ENCODE measurements at regions not wholly inside any gene's neighbourhood (a gene's known extent, or its start where the extent isn't known, plus 50 kb on each side); places are given as distances from the start of the nearest gene placed in this dataset.

DNA sequence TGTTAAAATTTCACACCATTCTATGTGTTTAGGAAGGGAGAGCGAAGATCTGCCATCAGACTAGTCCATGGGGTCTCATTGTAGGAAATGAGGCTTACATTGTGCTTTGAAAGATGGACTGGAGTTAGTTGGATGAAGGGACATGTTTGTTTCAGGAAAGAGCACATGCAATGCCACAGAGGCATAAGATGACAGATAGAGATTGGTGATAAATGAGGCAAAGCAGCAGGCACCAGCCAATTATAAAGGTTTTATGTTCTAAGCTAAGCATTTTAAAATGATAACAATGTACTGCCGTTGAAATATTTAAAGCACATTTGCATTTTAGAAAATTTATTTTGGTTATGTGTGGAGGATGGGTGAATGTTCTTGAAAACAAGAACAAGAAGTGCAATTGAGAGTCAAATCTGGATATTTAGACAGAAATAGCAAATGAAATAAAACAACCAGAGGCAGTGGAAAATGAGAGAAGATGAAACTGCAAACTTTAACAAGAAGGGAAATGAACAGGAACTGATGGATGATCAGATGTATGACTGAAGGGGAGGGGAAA is 957.2 kb downstream of the FSTL5 start:
- H3K4me3 Mint-ChIP-seq = no peak overlapping the region
- peaks cover 7% of the 10 kb centered on the region for H3K9me3 Mint-ChIP-seq (ENCODE audit: insufficient read depth)
- no peak for ATAC-seq
- no peaks in the 10 kb centered on the region for H3K36me3 Mint-ChIP-seq (ENCODE audit: low read depth)
- POLR2A ChIA-PET = no interaction called here
- no peaks in the 10 kb centered on the region for H3K4me1 Mint-ChIP-seq (ENCODE audit: low read depth)
- H3K27me3 Mint-ChIP-seq (ENCODE audit: low read depth) = no peaks in the 10 kb centered on the region
- no peak for DNase-seq
- CTCF ChIA-PET = no interaction called here
- H3K27ac Mint-ChIP-seq = no peak overlapping the region

DNA sequence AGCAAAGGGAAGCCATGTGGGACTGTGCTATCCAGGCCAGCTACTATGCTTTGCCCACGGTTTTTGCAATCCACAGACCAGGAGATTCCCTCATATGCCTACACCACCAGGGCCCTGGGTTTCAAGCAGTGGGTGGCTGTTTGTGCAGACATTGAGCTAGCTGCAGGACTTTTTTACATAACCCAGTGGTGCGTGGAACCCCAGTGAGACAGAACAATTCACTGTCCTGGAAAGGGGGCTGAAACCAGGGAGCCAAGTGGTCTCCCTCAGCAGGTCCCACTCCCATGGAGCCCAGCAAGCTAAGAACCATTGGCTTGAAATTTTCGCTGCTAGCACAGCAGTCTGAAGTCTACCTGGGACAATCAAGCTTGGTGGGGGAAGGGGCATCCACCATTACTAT is 959.9 kb downstream of the FSTL5 start:
- Mint-ChIP-seq H3K4me1 (ENCODE audit: low read depth) (no peaks in the 10 kb centered on the region), H3K27ac (no peak overlapping the region), H3K36me3 (ENCODE audit: low read depth) (no peaks in the 10 kb centered on the region), H3K4me3 (no peak overlapping the region), H3K27me3 (ENCODE audit: low read depth) (no peaks in the 10 kb centered on the region), H3K9me3 (ENCODE audit: insufficient read depth) (no peaks in the 10 kb centered on the region)
- ChIA-PET POLR2A (no interaction called here), CTCF (no interaction called here)
- DNase-seq (no peak), ATAC-seq (no peak)

DNA sequence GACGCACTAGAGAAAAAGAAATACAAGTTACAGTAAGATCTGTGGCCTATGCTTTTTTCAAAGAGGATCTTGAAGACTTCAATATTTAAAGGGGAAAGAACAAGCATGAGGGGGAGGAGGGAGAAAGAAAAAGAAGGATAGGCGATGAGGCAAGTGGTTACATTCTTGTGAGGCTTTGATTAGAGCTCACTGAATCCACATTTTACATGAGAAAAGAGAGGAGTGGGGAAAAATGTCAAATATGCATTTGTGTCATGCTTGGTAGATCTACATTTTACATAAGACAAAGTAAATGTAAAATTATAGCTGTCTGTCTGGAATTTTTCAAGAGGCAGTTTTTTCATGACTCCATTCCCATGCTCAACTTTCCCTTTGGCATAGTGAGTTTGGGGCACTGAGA is 965.9 kb downstream of the FSTL5 start:
- Mint-ChIP-seq H3K36me3 (ENCODE audit: low read depth) (no peaks in the 10 kb centered on the region), H3K9me3 (ENCODE audit: insufficient read depth) (peaks cover 8% of the 10 kb centered on the region), H3K4me3 (no peak overlapping the region), H3K27me3 (ENCODE audit: low read depth) (no peaks in the 10 kb centered on the region), H3K4me1 (ENCODE audit: low read depth) (no peaks in the 10 kb centered on the region), H3K27ac (no peak overlapping the region)
- POLR2A ChIA-PET = no interaction called here
- CTCF ChIA-PET = no interaction called here
- no peak for ATAC-seq
- DNase-seq = no peak

DNA sequence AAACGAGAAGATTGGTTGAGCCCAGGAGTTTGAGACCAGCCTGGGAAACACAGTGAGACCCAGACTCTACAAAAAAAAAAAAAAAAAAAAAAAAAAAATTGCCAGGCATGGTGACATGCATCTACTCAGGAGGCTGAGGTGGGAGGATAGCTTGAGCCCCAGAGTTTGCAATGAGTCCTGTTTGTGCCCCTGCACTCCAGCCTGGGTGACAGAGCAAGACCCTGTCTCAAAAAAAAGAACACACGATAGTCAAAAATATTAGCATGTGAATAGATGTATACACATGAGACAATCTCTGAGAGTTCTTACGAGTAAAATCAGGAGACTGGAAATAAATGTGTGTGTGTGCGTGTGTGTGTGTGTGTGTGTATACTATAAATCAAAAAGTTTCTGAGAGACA is 966.3 kb downstream of the FSTL5 start:
- no peaks in the 10 kb centered on the region for H3K27me3 Mint-ChIP-seq (ENCODE audit: low read depth)
- DNase-seq = no peak
- H3K4me3 Mint-ChIP-seq = no peak overlapping the region
- CTCF ChIA-PET = no interaction called here
- H3K4me1 Mint-ChIP-seq (ENCODE audit: low read depth) = no peaks in the 10 kb centered on the region
- no peak overlapping the region for H3K27ac Mint-ChIP-seq
- POLR2A ChIA-PET = no interaction called here
- peaks cover 8% of the 10 kb centered on the region for H3K9me3 Mint-ChIP-seq (ENCODE audit: insufficient read depth)
- no peak for ATAC-seq
- H3K36me3 Mint-ChIP-seq (ENCODE audit: low read depth) = no peaks in the 10 kb centered on the region

DNA sequence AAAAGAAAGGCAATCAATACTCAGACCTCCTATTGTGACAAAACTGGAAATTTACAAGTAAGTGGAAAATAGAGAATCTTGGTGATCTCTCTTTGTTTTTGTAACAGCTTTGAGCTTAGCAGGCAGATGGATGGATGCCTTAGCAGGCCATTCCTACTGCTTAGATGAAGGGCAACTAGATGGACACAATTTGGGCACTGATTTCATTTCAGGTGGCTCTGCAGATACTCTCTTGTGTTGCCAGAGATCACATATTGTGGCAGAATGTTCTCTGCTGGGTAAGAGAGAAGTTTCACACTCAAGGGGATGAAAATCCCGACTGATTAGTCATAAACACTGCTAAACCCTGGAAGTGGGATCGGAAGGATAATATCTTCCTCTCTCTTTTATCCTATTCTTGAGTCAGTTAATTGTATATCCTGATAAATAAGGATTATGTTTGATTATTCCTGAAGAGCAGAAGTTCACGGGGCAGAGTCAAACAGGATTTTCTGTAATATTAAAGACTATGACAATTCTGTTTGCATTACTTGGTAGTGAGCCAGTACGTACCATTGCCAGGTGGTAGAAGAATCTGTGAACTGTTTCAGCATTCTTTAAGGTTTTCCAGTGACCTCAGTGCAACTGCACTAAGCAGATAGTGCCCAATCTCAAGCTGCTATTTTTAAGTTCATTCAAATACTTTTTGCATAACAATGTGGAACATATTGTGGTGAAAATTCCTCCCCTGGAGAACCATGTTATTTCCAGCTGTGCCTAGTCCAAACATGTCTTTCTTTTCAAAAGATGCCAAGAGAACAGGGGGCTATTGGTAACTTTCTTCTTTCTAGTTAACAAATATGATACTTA is 974.3 kb downstream of the FSTL5 start:
- no peaks in the 10 kb centered on the region for H3K36me3 Mint-ChIP-seq (ENCODE audit: low read depth)
- CTCF ChIA-PET = no interaction called here
- POLR2A ChIA-PET = no interaction called here
- no peak overlapping the region for H3K4me3 Mint-ChIP-seq
- H3K9me3 Mint-ChIP-seq (ENCODE audit: insufficient read depth) = peaks cover 6% of the 10 kb centered on the region
- DNase-seq (no peak), ATAC-seq (no peak)
- H3K27ac Mint-ChIP-seq = no peak overlapping the region
- H3K4me1 Mint-ChIP-seq (ENCODE audit: low read depth) = no peaks in the 10 kb centered on the region
- H3K27me3 Mint-ChIP-seq (ENCODE audit: low read depth) = no peaks in the 10 kb centered on the region

DNA sequence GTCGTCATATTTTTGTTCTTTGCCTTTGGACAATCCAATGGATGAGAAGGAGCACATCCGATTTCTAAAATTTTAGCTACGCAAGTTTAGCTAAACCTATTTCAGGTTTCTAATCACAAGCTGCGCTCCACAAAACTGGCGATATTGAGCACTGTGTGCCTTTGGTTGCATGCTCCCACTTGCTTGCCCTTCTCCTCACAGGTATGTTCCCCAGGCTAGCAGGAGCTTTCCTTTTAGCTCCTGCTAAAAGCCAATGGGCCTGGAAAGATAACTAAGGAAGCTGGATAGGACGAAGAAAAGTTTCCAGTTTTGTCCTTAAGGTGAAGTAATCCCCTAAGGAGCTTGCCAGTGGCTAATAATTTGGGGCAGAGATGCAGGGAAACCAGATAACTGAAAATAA is 975.2 kb downstream of the FSTL5 start:
- Mint-ChIP-seq H3K27me3 (ENCODE audit: low read depth) (no peaks in the 10 kb centered on the region), H3K4me3 (no peak overlapping the region), H3K4me1 (ENCODE audit: low read depth) (no peaks in the 10 kb centered on the region), H3K36me3 (ENCODE audit: low read depth) (no peaks in the 10 kb centered on the region), H3K27ac (no peak overlapping the region), H3K9me3 (ENCODE audit: insufficient read depth) (peaks cover 6% of the 10 kb centered on the region)
- ChIA-PET POLR2A (no interaction called here), CTCF (no interaction called here)
- no peak for DNase-seq
- no peak for ATAC-seq

DNA sequence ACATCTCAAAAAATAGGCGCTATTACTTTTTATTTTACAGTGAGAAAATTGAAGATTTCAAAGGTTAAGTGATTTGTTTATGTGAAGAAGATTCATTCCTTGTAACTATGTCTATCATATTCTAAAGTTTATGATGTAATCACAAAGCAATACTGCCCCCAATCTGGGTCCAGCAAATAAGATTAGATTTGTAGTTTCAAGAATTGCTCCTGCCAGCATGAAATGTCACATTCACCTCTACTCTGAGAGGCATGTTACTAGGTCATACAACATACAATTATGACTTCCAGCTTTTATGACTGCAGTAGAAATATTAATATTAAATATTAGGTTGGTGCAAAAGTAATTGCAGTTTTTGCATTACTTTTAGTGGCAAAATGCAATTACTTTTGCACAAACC is 976.2 kb downstream of the FSTL5 start:
- ATAC-seq (no peak), DNase-seq (no peak)
- no peak overlapping the region for H3K27ac Mint-ChIP-seq
- ChIA-PET POLR2A (no interaction called here), CTCF (no interaction called here)
- no peaks in the 10 kb centered on the region for H3K36me3 Mint-ChIP-seq (ENCODE audit: low read depth)
- H3K9me3 Mint-ChIP-seq (ENCODE audit: insufficient read depth) = peaks cover 3% of the 10 kb centered on the region
- no peaks in the 10 kb centered on the region for H3K4me1 Mint-ChIP-seq (ENCODE audit: low read depth)
- no peaks in the 10 kb centered on the region for H3K27me3 Mint-ChIP-seq (ENCODE audit: low read depth)
- H3K4me3 Mint-ChIP-seq = no peak overlapping the region

DNA sequence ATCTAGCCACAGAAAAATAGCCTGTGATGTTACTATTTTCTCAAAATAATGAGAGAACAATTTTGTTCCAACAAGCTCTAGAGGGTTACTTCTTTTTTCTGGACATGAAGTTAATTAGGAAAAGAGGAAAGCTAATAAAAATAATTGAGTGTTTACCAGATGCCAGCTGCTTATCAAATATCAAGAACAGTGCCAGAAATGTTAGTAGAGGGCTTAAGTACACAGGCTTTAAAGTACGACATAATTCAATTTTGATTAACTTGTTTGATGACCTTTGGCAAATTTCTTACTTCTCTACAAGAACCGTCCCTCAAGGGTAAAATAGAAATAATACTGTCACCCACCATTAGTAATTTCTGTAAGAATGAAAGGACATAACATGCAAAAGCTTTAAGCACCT is 977.0 kb downstream of the FSTL5 start:
- ChIA-PET CTCF (no interaction called here), POLR2A (no interaction called here)
- Mint-ChIP-seq H3K4me1 (ENCODE audit: low read depth) (no peaks in the 10 kb centered on the region), H3K36me3 (ENCODE audit: low read depth) (no peaks in the 10 kb centered on the region), H3K27me3 (ENCODE audit: low read depth) (no peaks in the 10 kb centered on the region), H3K4me3 (no peak overlapping the region), H3K9me3 (ENCODE audit: insufficient read depth) (peaks cover 3% of the 10 kb centered on the region), H3K27ac (no peak overlapping the region)
- DNase-seq = no peak
- no peak for ATAC-seq

DNA sequence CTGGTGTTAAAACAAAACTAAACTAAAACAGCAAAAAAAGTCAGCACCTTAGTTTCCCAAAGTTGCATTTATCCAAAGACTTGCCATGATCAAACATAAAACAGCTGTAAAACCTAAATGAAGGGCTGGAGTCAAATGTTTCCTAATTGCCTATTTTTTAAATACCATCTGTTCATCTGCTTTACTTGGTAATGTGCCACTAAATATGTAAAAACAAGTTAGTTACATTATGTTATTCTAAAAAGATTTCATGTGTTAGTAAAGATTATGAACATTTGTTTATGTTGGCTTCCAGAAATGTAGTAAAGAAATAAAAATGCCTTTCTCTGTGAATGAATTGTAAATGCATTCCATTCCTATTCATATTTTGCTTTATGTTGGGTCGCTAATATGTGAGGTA is 977.8 kb downstream of the FSTL5 start:
- H3K27ac Mint-ChIP-seq = no peak overlapping the region
- peaks cover 3% of the 10 kb centered on the region for H3K9me3 Mint-ChIP-seq (ENCODE audit: insufficient read depth)
- POLR2A ChIA-PET = no interaction called here
- no peak overlapping the region for H3K4me3 Mint-ChIP-seq
- ATAC-seq = no peak
- H3K27me3 Mint-ChIP-seq (ENCODE audit: low read depth) = no peaks in the 10 kb centered on the region
- no peak for DNase-seq
- CTCF ChIA-PET = no interaction called here
- H3K4me1 Mint-ChIP-seq (ENCODE audit: low read depth) = no peaks in the 10 kb centered on the region
- H3K36me3 Mint-ChIP-seq (ENCODE audit: low read depth) = no peaks in the 10 kb centered on the region

DNA sequence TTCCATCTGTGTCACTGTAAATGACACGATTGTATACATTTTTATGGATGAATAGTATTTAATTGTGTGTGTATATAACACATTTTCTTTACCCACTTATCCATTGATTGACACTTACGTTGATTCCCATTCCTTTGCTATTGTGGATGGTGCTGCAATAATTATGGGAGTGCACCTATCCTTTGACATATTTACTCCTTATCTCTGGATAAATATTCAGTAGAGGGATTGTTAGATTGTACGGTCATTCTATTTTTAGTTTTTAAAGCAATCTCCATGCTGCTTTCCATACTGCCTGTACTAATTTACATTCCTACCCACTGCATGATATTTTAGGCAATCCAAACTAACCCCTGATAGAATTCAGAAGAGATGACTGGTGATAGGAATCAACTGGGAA is 980.1 kb downstream of the FSTL5 start:
- Mint-ChIP-seq H3K27ac (no peak overlapping the region), H3K4me3 (no peak overlapping the region), H3K36me3 (ENCODE audit: low read depth) (no peaks in the 10 kb centered on the region), H3K4me1 (ENCODE audit: low read depth) (no peaks in the 10 kb centered on the region), H3K9me3 (ENCODE audit: insufficient read depth) (peaks cover 3% of the 10 kb centered on the region), H3K27me3 (ENCODE audit: low read depth) (no peaks in the 10 kb centered on the region)
- POLR2A ChIA-PET = no interaction called here
- CTCF ChIA-PET = no interaction called here
- no peak for ATAC-seq
- no peak for DNase-seq

DNA sequence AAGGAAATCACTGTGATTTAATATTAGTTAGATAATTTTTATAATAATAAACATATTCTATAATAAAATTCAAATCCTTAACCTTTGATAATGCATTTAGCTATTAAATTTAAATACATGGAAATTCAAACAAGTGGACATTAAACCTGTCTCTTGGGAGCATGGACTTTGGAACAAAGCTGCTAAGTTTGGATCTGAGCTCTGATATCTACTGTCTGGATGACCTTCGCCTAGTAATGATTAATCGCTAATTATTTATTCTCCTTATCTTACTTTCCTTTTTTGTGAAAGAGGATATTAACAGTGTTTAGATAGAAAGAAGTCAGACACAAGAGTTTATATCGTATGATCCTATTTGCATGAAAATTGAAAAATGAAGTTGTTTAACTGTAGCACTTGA is 980.9 kb downstream of the FSTL5 start:
- no peak overlapping the region for H3K27ac Mint-ChIP-seq
- peaks cover 3% of the 10 kb centered on the region for H3K9me3 Mint-ChIP-seq (ENCODE audit: insufficient read depth)
- ChIA-PET CTCF (no interaction called here), POLR2A (no interaction called here)
- ATAC-seq = no peak
- H3K4me3 Mint-ChIP-seq = no peak overlapping the region
- H3K4me1 Mint-ChIP-seq (ENCODE audit: low read depth) = no peaks in the 10 kb centered on the region
- DNase-seq = no peak
- no peaks in the 10 kb centered on the region for H3K27me3 Mint-ChIP-seq (ENCODE audit: low read depth)
- no peaks in the 10 kb centered on the region for H3K36me3 Mint-ChIP-seq (ENCODE audit: low read depth)

DNA sequence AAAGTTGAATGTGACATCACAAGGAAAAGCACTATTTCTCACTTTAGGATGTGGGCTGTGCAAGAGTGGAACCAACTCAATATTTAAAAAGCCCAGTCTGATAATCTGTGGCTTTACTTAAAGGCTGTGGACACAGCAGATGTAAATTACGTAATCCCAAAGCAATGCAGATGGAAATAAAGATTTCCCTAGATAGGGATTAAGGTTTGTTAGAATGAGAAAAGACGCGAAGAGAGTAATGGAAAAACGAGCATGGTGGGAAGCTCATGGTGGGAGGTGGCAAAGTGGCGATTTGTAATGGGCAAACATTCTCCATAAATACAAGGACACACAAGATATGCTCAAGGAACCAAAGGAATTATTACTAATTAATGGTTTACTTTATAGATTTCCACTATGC is 985.5 kb downstream of the FSTL5 start:
- Mint-ChIP-seq H3K4me3 (no peak overlapping the region), H3K27ac (no peak overlapping the region), H3K27me3 (ENCODE audit: low read depth) (no peaks in the 10 kb centered on the region), H3K9me3 (ENCODE audit: insufficient read depth) (no peaks in the 10 kb centered on the region), H3K36me3 (ENCODE audit: low read depth) (no peaks in the 10 kb centered on the region), H3K4me1 (ENCODE audit: low read depth) (no peaks in the 10 kb centered on the region)
- ATAC-seq = no peak
- ChIA-PET CTCF (no interaction called here), POLR2A (no interaction called here)
- no peak for DNase-seq

DNA sequence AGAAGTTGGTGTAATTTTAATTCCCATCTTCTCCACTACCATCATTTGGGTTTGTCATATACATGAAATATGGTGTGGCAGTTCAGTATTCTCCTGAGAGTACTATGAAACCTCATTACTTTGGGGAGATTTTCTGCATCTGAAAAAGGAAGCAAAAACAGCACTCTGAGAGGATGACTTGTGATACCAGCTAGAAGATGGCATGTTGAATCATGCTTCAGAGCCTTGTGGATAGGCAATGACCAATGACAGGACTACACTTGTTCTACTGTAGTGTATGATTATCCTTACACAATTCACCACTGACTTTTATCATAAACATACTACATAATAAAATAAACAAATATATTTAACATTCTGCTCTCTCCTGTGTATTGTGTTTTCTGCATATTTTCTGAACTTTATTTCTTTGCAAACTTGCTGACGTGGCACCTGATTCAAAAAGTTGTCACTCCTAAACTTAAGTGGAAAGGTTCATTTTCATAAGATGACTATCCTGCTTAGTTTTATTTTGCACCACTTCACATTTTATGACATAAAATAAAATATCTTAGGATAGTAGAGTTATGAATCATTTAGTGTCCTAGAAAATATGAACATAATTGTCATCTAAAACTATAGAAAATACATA is 991.3 kb downstream of the FSTL5 start:
- Mint-ChIP-seq H3K4me3 (no peak overlapping the region), H3K27ac (no peak overlapping the region), H3K9me3 (ENCODE audit: insufficient read depth) (peaks cover 11% of the 10 kb centered on the region), H3K36me3 (ENCODE audit: low read depth) (no peaks in the 10 kb centered on the region), H3K4me1 (ENCODE audit: low read depth) (no peaks in the 10 kb centered on the region), H3K27me3 (ENCODE audit: low read depth) (no peaks in the 10 kb centered on the region)
- DNase-seq (no peak), ATAC-seq (no peak)
- POLR2A ChIA-PET = no interaction called here
- CTCF ChIA-PET = no interaction called here

All from activated CD8-positive, alpha-beta T cell treated with anti-CD3 and anti-CD28 coated beads, Interleukin-2, amount 10 ng/mL, durations not matched to agents 7 days and 5 days (primary cell).